Activated T-helper 2 cell treated with anti-CD3 and anti-CD28 coated beads, Interferon-gamma antibody, Interleukin-2, Interleukin-4, amounts not matched to agents 10 μg/mL and 5 μg/mL and 100 μg/mL, durations not matched to agents 14 hours and 24 hours and 36 hours (primary cell): ENCODE measurements at regions not wholly inside any gene's neighbourhood (a gene's known extent, or its start where the extent isn't known, plus 50 kb on each side); places are given as distances from the start of the nearest gene placed in this dataset.

Source experiments
- DNase-seq: peaks from one replicate; pipeline ENCODE4 v3.0.0; 2021; ENCODE audit warnings: low spot score
- H3K27ac Mint-ChIP-seq: one replicate; pipeline ENCODE4 v1.8.0; 2021; ENCODE audit warnings: mixed read lengths
- H3K27me3 Mint-ChIP-seq: one replicate; pipeline ENCODE4 v1.8.0; 2021; ENCODE audit warnings: low read depth, mixed read lengths
- H3K36me3 Mint-ChIP-seq: one replicate; pipeline ENCODE4 v1.8.0; 2021; ENCODE audit warnings: low read depth, mixed read lengths
- H3K4me1 Mint-ChIP-seq: one replicate; pipeline ENCODE4 v1.8.0; 2021; ENCODE audit warnings: low read depth, mixed read lengths
- H3K4me3 Mint-ChIP-seq: one replicate; pipeline ENCODE4 v1.8.0; 2021; ENCODE audit warnings: low read depth, mild to moderate bottlenecking, moderate library complexity, mixed read lengths
- H3K9me3 Mint-ChIP-seq: one replicate; pipeline ENCODE4 v1.8.0; 2021; ENCODE audit warnings: mixed read lengths
- intact Hi-C: fragments of 100-400 bp; cut with micrococcal nuclease; formaldehyde crosslinking; loops from one replicate; pipeline ENCODE4 v1.15.1; 2023

DNA sequence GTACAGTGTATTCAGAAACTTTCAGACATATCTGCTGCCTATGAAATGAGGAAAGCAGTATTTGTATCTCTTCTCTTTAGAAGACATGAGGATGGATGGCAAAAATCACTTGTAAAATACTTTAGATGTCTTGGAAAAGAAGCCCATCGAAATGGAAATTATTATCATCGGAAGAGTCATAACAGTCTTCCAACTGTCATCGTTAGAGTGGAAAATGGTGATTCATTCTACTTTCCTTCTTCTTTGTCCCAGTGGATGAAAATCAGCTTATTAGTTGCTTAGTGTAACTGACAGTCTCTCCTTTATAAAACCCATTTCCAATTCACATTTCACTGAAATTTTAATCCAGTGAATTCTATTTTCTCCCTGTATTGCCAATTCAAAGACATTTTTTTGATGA lies 1323.7 kb upstream of the PIK3C3 start:
- no peak for DNase-seq
- Mint-ChIP-seq H3K4me1 (no peaks in the 10 kb centered on the region), H3K27me3 (no peaks in the 10 kb centered on the region), H3K27ac (no peak overlapping the region), H3K36me3 (no peaks in the 10 kb centered on the region), H3K9me3 (peaks cover 53% of the 10 kb centered on the region), H3K4me3 (no peak overlapping the region)
- intact Hi-C loops: no loop called here

DNA sequence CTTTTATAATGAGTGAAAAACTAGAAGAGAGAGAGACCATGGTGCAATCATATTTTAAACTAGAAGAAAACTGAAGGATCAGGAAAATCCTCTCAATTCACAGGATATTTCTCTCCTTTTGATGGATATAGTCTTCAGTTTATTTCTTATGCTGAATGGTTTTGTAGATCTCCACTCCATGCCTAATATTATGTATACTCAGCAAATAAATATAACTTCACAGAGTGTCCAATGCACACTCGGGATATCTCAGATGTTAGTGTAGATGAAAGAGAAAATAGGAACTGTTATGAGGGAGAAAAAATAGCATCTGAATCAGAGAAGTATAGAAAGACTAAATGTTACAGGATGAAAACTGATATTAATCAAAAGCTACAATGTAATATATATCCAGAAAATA lies 1324.5 kb upstream of the PIK3C3 start:
- no peaks in the 10 kb centered on the region for H3K36me3 Mint-ChIP-seq

DNA sequence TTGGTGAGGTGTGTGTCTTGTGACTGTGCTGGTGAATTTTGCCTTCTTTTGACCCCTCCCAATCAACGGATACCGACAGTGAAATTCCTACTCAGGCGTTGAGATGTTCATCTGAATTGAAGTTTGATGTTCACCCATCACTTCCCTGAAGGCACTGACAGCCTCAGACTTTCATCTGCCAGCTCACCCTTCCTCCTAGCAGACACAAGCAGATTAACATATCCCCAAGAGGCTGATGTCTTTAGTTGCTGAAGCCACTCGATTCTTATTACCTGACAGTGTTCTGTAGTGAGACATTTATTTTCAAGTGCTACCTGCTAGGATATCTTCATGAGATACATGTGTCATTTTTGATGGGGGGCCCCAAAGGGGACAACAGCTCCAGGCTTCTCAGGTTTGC lies 1330.1 kb upstream of the PIK3C3 start:
- H3K4me1 Mint-ChIP-seq: no peaks in the 10 kb centered on the region
- H3K36me3 Mint-ChIP-seq: no peaks in the 10 kb centered on the region
- H3K27me3 Mint-ChIP-seq: no peaks in the 10 kb centered on the region
- no peak overlapping the region for H3K4me3 Mint-ChIP-seq
- intact Hi-C loops: no loop called here
- H3K9me3 Mint-ChIP-seq: peaks cover 46% of the 10 kb centered on the region
- no peak overlapping the region for H3K27ac Mint-ChIP-seq
- no peak for DNase-seq

More for the DNA sequence above, 1324.5 kb upstream of the PIK3C3 start:
- H3K4me3 Mint-ChIP-seq: no peak overlapping the region
- peaks cover 50% of the 10 kb centered on the region for H3K9me3 Mint-ChIP-seq
- no peaks in the 10 kb centered on the region for H3K27me3 Mint-ChIP-seq
- no peak overlapping the region for H3K27ac Mint-ChIP-seq
- intact Hi-C loops: no loop called here
- no peak for DNase-seq
- no peaks in the 10 kb centered on the region for H3K4me1 Mint-ChIP-seq

DNA sequence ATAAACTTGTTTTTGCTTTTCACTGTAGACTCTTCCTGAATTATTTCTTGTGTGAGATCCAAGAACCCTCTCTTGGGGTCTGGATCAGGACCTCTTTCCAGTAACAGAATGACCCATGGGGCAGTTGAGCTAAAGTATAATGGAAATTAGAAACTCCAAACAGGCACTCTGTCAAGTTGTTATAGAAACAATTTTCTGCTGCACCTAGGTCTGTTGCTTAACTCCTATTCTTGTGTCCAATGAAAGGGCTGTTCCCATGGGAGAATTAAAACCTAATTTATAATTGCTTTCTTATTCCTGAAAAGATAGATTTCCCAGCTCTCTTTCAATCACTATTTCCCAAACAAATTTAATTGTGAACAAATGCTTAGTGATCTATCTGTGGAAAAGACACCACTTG lies 1341.3 kb upstream of the PIK3C3 start:
- no peak overlapping the region for H3K4me3 Mint-ChIP-seq
- no peak overlapping the region for H3K27ac Mint-ChIP-seq
- no peak for DNase-seq
- intact Hi-C loops: no loop called here
- peaks cover 29% of the 10 kb centered on the region for H3K9me3 Mint-ChIP-seq
- no peaks in the 10 kb centered on the region for H3K4me1 Mint-ChIP-seq
- H3K36me3 Mint-ChIP-seq: no peaks in the 10 kb centered on the region
- no peaks in the 10 kb centered on the region for H3K27me3 Mint-ChIP-seq

DNA sequence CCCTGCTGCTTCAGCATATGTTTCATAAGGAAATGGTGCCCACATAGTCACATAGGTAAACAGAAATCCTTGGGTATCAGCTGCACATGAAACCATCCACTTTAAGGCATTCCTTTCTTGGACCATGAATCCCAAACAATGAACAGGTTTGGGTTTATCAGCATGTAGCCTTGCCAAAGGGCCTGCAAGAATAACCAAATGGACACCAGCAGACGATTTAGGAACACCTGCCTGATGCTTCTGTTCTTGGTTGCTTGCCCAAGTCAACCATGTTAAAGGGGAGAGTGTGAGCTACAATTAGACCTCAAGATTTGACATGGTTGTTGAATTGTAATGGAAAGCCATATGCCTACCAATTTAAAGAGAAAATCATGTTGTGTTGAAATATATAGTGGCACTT lies 1342.7 kb upstream of the PIK3C3 start:
- no peaks in the 10 kb centered on the region for H3K4me1 Mint-ChIP-seq
- H3K27me3 Mint-ChIP-seq: no peaks in the 10 kb centered on the region
- DNase-seq: no peak
- no peak overlapping the region for H3K27ac Mint-ChIP-seq
- no peak overlapping the region for H3K4me3 Mint-ChIP-seq
- intact Hi-C loops: no loop called here
- H3K36me3 Mint-ChIP-seq: no peaks in the 10 kb centered on the region
- H3K9me3 Mint-ChIP-seq: peaks cover 32% of the 10 kb centered on the region

DNA sequence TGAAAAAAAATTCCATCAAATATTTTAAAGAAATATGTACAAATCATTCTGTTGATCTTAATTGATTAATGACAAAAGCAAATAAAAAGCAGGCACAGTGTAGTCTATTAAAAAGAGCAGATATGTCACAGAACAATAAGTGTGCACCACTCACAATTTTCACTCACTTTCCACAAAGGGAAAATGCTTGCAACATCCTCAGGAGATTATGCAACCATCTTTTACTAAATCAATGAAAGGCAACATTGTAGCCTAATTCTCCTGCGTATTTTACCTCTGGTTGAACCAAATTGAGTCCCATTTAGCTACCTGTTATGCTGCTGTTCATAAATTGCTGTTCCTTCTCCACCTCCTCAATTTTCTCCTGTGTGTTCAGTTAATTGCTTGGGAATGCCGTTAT lies 1346.8 kb upstream of the PIK3C3 start:
- no peak overlapping the region for H3K27ac Mint-ChIP-seq
- intact Hi-C loops: no loop called here
- H3K9me3 Mint-ChIP-seq: peaks cover 20% of the 10 kb centered on the region
- H3K27me3 Mint-ChIP-seq: no peaks in the 10 kb centered on the region
- no peak for DNase-seq
- no peaks in the 10 kb centered on the region for H3K4me1 Mint-ChIP-seq
- no peaks in the 10 kb centered on the region for H3K36me3 Mint-ChIP-seq
- no peak overlapping the region for H3K4me3 Mint-ChIP-seq

DNA sequence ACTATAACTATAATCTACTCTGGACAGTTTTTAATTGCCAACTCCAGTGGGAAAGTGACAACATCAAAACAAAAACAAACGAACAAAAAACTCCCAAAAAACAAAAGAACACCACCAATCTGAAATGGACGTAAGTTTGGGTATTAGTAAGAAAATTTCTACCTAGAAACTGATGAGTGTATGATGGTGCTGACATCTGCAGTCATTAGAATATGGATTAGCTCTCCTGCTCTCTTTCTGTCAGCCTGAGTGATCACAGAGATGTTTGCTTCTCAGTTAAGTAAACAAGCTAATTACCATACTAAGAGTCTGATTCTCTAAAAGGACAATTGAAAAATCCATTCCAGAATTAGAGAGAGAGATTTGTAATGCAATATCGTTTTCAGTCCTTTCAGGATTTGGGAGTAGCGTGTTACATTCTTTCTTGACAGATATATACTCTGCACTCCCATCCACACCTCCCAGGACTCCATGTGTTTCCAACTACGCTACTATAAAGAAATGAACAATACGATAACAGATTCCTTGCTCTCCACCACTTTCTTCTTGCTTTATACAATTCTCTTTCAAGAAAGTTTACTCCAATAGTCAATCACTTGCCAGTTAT lies 1347.4 kb upstream of the PIK3C3 start:
- peaks cover 17% of the 10 kb centered on the region for H3K9me3 Mint-ChIP-seq
- no peak overlapping the region for H3K4me3 Mint-ChIP-seq
- no peaks in the 10 kb centered on the region for H3K27me3 Mint-ChIP-seq
- H3K4me1 Mint-ChIP-seq: no peaks in the 10 kb centered on the region
- no peaks in the 10 kb centered on the region for H3K36me3 Mint-ChIP-seq
- no peak overlapping the region for H3K27ac Mint-ChIP-seq
- DNase-seq: no peak
- intact Hi-C loops: no loop called here

DNA sequence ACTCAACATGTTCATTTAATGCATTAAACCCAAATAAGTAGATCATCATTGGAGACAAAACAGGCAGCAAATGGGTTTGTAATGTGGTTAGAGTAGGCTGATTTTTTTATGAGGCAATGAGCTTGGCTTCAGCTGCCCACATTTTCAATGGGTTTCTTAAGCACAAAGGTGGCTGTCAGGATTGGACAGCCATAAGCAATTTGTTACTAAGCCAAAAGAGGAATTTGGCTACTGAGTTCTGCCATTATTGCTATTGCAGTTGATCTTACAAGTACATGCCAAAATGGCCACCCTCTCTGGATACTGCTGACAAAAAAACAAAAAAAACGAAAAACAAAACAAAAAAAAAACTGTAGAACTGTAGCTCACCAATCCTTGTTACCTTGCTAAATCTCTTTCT lies 1348.0 kb upstream of the PIK3C3 start:
- Mint-ChIP-seq H3K36me3 (no peaks in the 10 kb centered on the region), H3K9me3 (peaks cover 17% of the 10 kb centered on the region), H3K4me3 (no peak overlapping the region), H3K4me1 (no peaks in the 10 kb centered on the region), H3K27me3 (no peaks in the 10 kb centered on the region), H3K27ac (no peak overlapping the region)
- intact Hi-C loops: no loop called here
- DNase-seq: no peak

DNA sequence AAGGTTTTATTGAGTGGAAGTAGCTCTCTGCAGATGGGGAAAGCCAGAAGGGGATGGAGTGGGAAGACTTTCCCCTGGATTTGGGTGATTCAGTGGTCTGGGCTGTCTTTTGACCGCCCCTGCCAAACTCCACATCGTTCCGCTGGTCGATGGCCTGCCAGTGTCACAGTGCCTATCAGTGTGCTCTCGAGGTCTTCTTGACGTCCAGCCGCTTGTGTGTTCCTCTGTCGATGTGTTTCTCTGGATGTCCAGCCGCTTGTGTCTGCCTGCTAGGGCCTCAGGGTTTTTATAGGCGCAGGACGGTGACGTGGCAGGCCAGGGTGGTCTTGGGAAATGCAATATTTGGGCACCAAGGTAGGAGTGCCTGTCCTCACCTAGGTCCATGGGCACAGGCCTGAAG lies 1371.4 kb upstream of the PIK3C3 start:
- H3K9me3 Mint-ChIP-seq: peaks cover 11% of the 10 kb centered on the region
- no peak overlapping the region for H3K27ac Mint-ChIP-seq
- intact Hi-C loops: no loop called here
- H3K27me3 Mint-ChIP-seq: no peaks in the 10 kb centered on the region
- no peaks in the 10 kb centered on the region for H3K36me3 Mint-ChIP-seq
- no peak overlapping the region for H3K4me3 Mint-ChIP-seq
- no peak for DNase-seq
- no peaks in the 10 kb centered on the region for H3K4me1 Mint-ChIP-seq

DNA sequence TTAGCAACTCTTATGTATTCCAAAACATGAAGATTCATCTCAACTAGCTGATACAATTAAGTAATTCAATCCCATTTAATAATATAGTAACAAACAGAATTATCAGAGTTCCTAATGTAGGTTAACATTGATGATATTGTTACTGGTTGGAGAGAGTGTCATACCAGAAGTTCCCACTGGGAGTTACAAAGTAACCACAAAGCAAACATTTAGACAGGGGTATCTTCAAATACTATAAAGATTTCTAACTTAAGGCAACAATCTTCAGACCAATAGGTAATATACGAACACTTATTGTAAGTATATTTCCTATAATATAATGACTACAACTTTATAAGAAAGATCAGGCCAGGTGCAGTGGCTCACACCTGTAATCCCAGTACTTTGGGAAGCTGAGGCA lies 1372.9 kb upstream of the PIK3C3 start:
- H3K9me3 Mint-ChIP-seq: peaks cover 9% of the 10 kb centered on the region
- H3K4me1 Mint-ChIP-seq: no peaks in the 10 kb centered on the region
- H3K4me3 Mint-ChIP-seq: no peak overlapping the region
- no peaks in the 10 kb centered on the region for H3K36me3 Mint-ChIP-seq
- intact Hi-C loops: no loop called here
- H3K27me3 Mint-ChIP-seq: no peaks in the 10 kb centered on the region
- DNase-seq: no peak
- no peak overlapping the region for H3K27ac Mint-ChIP-seq

DNA sequence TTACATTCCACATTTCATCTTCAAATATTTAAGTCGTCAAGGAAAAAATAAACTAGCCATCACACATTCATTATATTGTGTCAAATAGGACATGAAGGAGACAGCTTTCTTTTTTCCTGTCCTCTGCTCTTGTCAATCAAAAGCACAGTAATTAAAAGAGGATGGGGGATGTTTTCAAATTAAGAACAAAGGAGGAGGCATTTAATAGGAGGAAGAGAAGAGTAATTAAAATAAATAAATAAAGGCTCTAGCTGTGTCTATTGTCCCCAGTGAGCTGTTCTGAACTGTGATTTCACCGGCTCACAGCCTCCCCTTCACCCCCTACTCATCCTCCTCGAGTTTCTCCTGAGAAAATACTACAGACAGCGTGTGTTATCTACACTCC lies 1377.1 kb upstream of the PIK3C3 start:
- Mint-ChIP-seq H3K27ac (no peak overlapping the region), H3K9me3 (peaks cover 12% of the 10 kb centered on the region), H3K27me3 (no peaks in the 10 kb centered on the region), H3K4me3 (no peak overlapping the region), H3K4me1 (no peaks in the 10 kb centered on the region), H3K36me3 (no peaks in the 10 kb centered on the region)
- intact Hi-C loops: no loop called here
- no peak for DNase-seq

DNA sequence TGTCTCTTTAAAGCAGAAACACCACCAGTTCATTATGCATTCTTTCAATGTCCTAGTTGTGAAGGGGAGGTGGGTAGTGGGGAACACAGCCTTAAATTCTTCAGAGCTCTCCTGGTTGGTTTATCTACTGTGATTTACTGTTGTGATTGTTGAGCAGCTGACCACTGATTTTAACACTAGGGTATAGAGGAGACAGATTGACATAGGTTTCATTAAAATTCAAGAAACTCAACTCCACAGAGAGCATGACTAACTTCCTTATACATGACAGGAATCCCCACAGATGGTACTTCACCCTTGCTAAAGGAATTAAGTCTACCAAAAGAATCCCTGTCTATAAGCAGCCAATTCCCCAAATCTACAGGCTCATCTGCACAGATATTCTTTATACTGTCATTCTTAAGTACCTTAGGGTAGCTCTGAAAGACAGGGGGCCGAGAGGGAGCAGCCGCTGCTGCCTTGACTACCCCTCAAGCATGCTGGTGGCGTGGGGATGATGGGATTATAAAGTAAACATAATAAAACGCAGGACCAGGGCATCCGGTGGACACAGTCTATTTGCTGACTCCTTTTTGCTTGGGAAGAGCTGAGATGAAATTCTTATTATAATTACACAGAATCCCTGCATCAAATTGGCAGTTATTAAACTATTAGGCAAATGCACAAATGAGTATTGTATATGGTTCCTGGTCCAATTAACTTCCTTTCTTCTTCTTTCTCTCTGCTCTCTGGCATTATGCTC lies 1377.6 kb upstream of the PIK3C3 start:
- Mint-ChIP-seq H3K36me3 (no peaks in the 10 kb centered on the region), H3K9me3 (peaks cover 12% of the 10 kb centered on the region), H3K4me1 (no peaks in the 10 kb centered on the region), H3K4me3 (no peak overlapping the region), H3K27ac (no peak overlapping the region), H3K27me3 (no peaks in the 10 kb centered on the region)
- no peak for DNase-seq
- intact Hi-C loops: no loop called here

DNA sequence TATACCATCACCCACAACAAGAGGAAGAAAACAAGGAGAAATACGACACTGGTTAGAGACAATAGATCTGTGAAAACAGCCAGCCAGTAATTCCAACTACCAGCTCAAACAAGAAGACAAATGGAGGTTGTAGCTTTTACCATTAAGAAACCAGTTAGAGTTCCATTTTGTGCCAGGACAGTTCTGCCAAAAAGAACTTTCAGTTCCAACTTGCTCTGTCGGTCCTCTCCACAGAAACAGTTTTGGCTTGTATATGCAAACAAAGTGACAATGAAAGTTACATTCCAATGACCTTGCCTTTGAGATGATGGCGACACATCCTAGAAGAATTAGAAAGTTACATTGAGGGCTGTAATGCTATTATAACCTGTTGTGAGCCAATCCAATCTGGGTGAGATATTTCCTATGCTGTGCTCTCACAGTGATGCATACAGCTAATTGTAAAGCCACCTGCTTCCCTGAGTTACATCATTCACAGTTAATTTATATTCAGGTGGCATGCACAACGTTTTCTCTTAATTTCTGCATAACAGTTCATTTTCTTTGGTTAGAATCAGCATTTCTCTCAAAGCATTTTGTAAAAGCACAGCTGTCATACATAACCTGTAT lies 1378.4 kb upstream of the PIK3C3 start:
- Mint-ChIP-seq H3K36me3 (no peaks in the 10 kb centered on the region), H3K4me1 (no peaks in the 10 kb centered on the region), H3K4me3 (no peak overlapping the region), H3K9me3 (peaks cover 12% of the 10 kb centered on the region), H3K27me3 (no peaks in the 10 kb centered on the region), H3K27ac (no peak overlapping the region)
- DNase-seq: no peak
- intact Hi-C loops: no loop called here
